Urinary bladder (tissue), 3 donors: ENCODE measurements at regions not wholly inside any gene's neighbourhood (a gene's known extent, or its start where the extent isn't known, plus 50 kb on each side); places are given as distances from the start of the nearest gene placed in this dataset.
"Not testable (repeated sequence)": the region's sequence is repeated elsewhere in the genome, so short reads cannot be mapped to it uniquely, and the experiment has no call there.

Experiments
- DNase-seq: peaks from one replicate; pipeline ENCODE4 v3.0.0-alpha.2; 2015; ENCODE audit errors: extremely low spot score
- H3K27ac ChIP-seq: one replicate; pipeline ENCODE4 v1.5.1; 2013; ENCODE audit warnings: low read depth, mild to moderate bottlenecking, moderate library complexity
- H3K36me3 ChIP-seq: one replicate; pipeline ENCODE4 v1.6.1; 2013; ENCODE audit warnings: mild to moderate bottlenecking, moderate library complexity; ENCODE audit not compliant: insufficient read depth
- H3K4me1 ChIP-seq: one replicate; pipeline ENCODE4 v1.6.1; 2013; ENCODE audit warnings: mild to moderate bottlenecking, moderate library complexity; ENCODE audit not compliant: insufficient read depth
- H3K4me3 ChIP-seq: one replicate; pipeline ENCODE4 v1.5.1; 2013; ENCODE audit warnings: low read depth, low read length
- WGBS: extraction: QIAGEN DNeasy Blood & Tissue Kit; methylation state at CpG from one replicate; pipeline ENCODE4 v1.1.7; 2013; 5-methylcytosine and 5-hydroxymethylcytosine counted together
- donor health status: healthy with polysubstance abuse.
- donor health status: healthy.

GRCh38 chrX:44061968-44062614 is 88.9 kb upstream of the NDP start:
- H3K36me3 ChIP-seq, result no peaks in the 10 kb centered on the region
- H3K4me1 ChIP-seq, result no peaks in the 10 kb centered on the region
- DNase-seq, result peak; percentile 25
- H3K27ac ChIP-seq, result no peak overlapping the region
- H3K4me3 ChIP-seq, result no peak overlapping the region
- 33% methylated on average over 4 of the region's 4 CpGs for WGBS

GRCh38 chrX:44060221-44060620 is 87.0 kb upstream of the NDP start:
- Histone ChIP-seq H3K27ac (no peak overlapping the region), H3K4me1 (no peaks in the 10 kb centered on the region), H3K36me3 (no peaks in the 10 kb centered on the region), H3K4me3 (no peak overlapping the region)
- DNase-seq, result no peak
- 86% methylated on average over 2 of the region's 2 CpGs for WGBS

GRCh38 chrX:44058339-44058738 is 85.1 kb upstream of the NDP start:
- 94% methylated on average over 4 of the region's 4 CpGs for WGBS
- Histone ChIP-seq H3K4me1 (no peaks in the 10 kb centered on the region), H3K4me3 (no peak overlapping the region), H3K27ac (no peak overlapping the region), H3K36me3 (no peaks in the 10 kb centered on the region)
- DNase-seq, result no peak

GRCh38 chrX:44055638-44056037 is 82.4 kb upstream of the NDP start:
- no peak overlapping the region for H3K27ac ChIP-seq
- WGBS, result 64% methylated on average over 4 of the region's 4 CpGs
- H3K4me1 ChIP-seq, result no peaks in the 10 kb centered on the region
- no peaks in the 10 kb centered on the region for H3K36me3 ChIP-seq
- DNase-seq, result no peak
- H3K4me3 ChIP-seq, result no peak overlapping the region

GRCh38 chrX:44054863-44055601 is 81.8 kb upstream of the NDP start:
- Histone ChIP-seq H3K4me1 (no peaks in the 10 kb centered on the region), H3K4me3 (no peak overlapping the region), H3K36me3 (no peaks in the 10 kb centered on the region), H3K27ac (no peak overlapping the region)
- 72% methylated on average over 4 of the region's 4 CpGs for WGBS
- no peak for DNase-seq

- DNase-seq, H3K4me1 ChIP-seq, H3K4me3 ChIP-seq, H3K27ac ChIP-seq, H3K36me3 ChIP-seq: not testable (repeated sequence)
- WGBS, result 89% methylated on average over 1 of the region's 1 CpG
These were observed 71.9 kb upstream of the NDP start for GRCh38 chrX:44045106-44045505.

- H3K36me3 ChIP-seq, result no peaks in the 10 kb centered on the region
- no peaks in the 10 kb centered on the region for H3K4me1 ChIP-seq
- no peak overlapping the region for H3K4me3 ChIP-seq
- DNase-seq, result no peak
- no peak overlapping the region for H3K27ac ChIP-seq
- WGBS, result 100% methylated on average over 1 of the region's 1 CpG
These were observed 70.3 kb upstream of the NDP start for GRCh38 chrX:44043496-44043895.

- Histone ChIP-seq H3K27ac (no peak overlapping the region), H3K36me3 (no peaks in the 10 kb centered on the region), H3K4me3 (no peak overlapping the region), H3K4me1 (no peaks in the 10 kb centered on the region)
- 70% methylated on average over 1 of the region's 1 CpG for WGBS
- no peak for DNase-seq
These were observed 69.6 kb upstream of the NDP start for GRCh38 chrX:44042751-44043150.

GRCh38 chrX:44042116-44042515 is 68.9 kb upstream of the NDP start:
- DNase-seq, result no peak
- Histone ChIP-seq H3K36me3 (no peaks in the 10 kb centered on the region), H3K4me3 (no peak overlapping the region), H3K27ac (no peak overlapping the region), H3K4me1 (no peaks in the 10 kb centered on the region)
- WGBS, result 63% methylated on average over 2 of the region's 2 CpGs

GRCh38 chrX:44040406-44040805 is 67.2 kb upstream of the NDP start:
- no peak for DNase-seq
- no peaks in the 10 kb centered on the region for H3K36me3 ChIP-seq
- H3K4me3 ChIP-seq, result no peak overlapping the region
- H3K27ac ChIP-seq, result no peak overlapping the region
- 96% methylated on average over 3 of the region's 3 CpGs for WGBS
- H3K4me1 ChIP-seq, result no peaks in the 10 kb centered on the region

GRCh38 chrX:44039556-44039955 is 66.4 kb upstream of the NDP start:
- WGBS, result 55% methylated on average over 1 of the region's 1 CpG
- Histone ChIP-seq H3K4me1 (no peaks in the 10 kb centered on the region), H3K36me3 (no peaks in the 10 kb centered on the region), H3K4me3 (no peak overlapping the region), H3K27ac (no peak overlapping the region)
- no peak for DNase-seq

GRCh38 chrX:44036336-44036735 is 63.1 kb upstream of the NDP start:
- no peak for DNase-seq
- 18% methylated on average over 3 of the region's 3 CpGs for WGBS
- Histone ChIP-seq H3K4me1 (no peaks in the 10 kb centered on the region), H3K36me3 (no peaks in the 10 kb centered on the region), H3K4me3 (no peak overlapping the region), H3K27ac (no peak overlapping the region)

GRCh38 chrX:44035571-44035970 is 62.4 kb upstream of the NDP start:
- Histone ChIP-seq H3K4me1 (no peaks in the 10 kb centered on the region), H3K27ac (no peak overlapping the region), H3K4me3 (no peak overlapping the region), H3K36me3 (no peaks in the 10 kb centered on the region)
- WGBS, result 76% methylated on average over 2 of the region's 2 CpGs
- DNase-seq, result no peak

- WGBS, result 61% methylated on average over 2 of the region's 2 CpGs
- no peak overlapping the region for H3K27ac ChIP-seq
- no peak for DNase-seq
- H3K36me3 ChIP-seq, result no peaks in the 10 kb centered on the region
- H3K4me3 ChIP-seq, result no peak overlapping the region
- no peaks in the 10 kb centered on the region for H3K4me1 ChIP-seq
These were observed 59.3 kb upstream of the NDP start for GRCh38 chrX:44032479-44032878.
